Upper lobe of left lung (tissue), 6 donors: ENCODE measurements at regions not wholly inside any gene's neighbourhood (a gene's known extent, or its start where the extent isn't known, plus 50 kb on each side); places are given as distances from the start of the nearest gene placed in this dataset.
"Not testable (repeated sequence)": the region's sequence is repeated elsewhere in the genome, so short reads cannot be mapped to it uniquely, and the experiment has no call there.

ENCODE experiments used
- ATAC-seq, 2 donors: fragments of 200-7000 bp; cut with Tn5 transposase; one replicate each; pipeline ENCODE4 v1.9.1; 2022; ENCODE audit warnings: mild to moderate bottlenecking in 2 of 2, moderate library complexity in 2 of 2; ENCODE audit not compliant: low FRiP score in 2 of 2
- DNase-seq, 2 donors: peaks; one replicate each; pipeline ENCODE4 v3.0.0-alpha.2; 2019 to 2020
- H3K27ac ChIP-seq, 4 donors: fragments of 200-600 bp; sonication (generic); one replicate each; pipeline ENCODE4 v1.5.1; 2016 to 2019
- H3K27me3 ChIP-seq, 4 donors: fragments of 200-600 bp; sonication (generic); one replicate each; pipeline ENCODE4 v1.5.1; 2017 to 2019
- H3K36me3 ChIP-seq, 4 donors: fragments of 200-600 bp; sonication (generic); one replicate each; pipeline ENCODE4 v1.5.1; 2016 to 2019
- H3K4me1 ChIP-seq, 4 donors: fragments of 200-600 bp; sonication (generic); one replicate each; pipeline ENCODE4 v1.5.1; 2018 to 2019
- H3K4me3 ChIP-seq, 4 donors: fragments of 200-600 bp; sonication (generic); one replicate each; pipeline ENCODE4 v1.5.1; 2017 to 2019; ENCODE audit warnings: mild to moderate bottlenecking in 2 of 4, moderate library complexity in 1 of 4
- H3K9me3 ChIP-seq, 4 donors: fragments of 200-600 bp; sonication (generic); one replicate each; pipeline ENCODE4 v1.5.1; 2018 to 2019
- CTCF ChIP-seq, 6 experiments: fragments of 450-650 bp in 4 of 6; fragments of 200-600 bp in 2 of 6; sonication (generic) in 2 of 6; IDR thresholded peaks; one replicate each; pipeline ENCODE4 v1.5.1; 2016 to 2019; ENCODE audit warnings: antibody characterized with exemption in 6 of 6
- EP300 ChIP-seq, 4 donors: sonication (generic); formaldehyde crosslinking; IDR thresholded peaks; one replicate each; pipeline ENCODE4 v1.5.1; 2017; ENCODE audit warnings: antibody characterized with exemption in 4 of 4, control low read depth in 2 of 4
- POLR2A ChIP-seq, 4 donors: fragments of 450-650 bp; IDR thresholded peaks; one replicate each; pipeline ENCODE4 v1.5.1; 2016 to 2017; ENCODE audit warnings: antibody characterized with exemption in 4 of 4, mild to moderate bottlenecking in 2 of 4
- POLR2AphosphoS5 ChIP-seq, 2 donors: sonication (generic); formaldehyde crosslinking; IDR thresholded peaks; one replicate each; pipeline ENCODE4 v1.5.1; 2017; ENCODE audit warnings: antibody characterized with exemption in 2 of 2
- WGBS, 2 donors: methylation state at CpG; one replicate each; pipeline ENCODE4 v1.1.5; 2017 to 2018; 5-methylcytosine and 5-hydroxymethylcytosine counted together
- donor health status: DM: no; HTN: no; CAD: no; lungs with moderate emphysema.
- donor health status: DM: no; HTN: yes; CAD: no; lungs with severe emphysema.

- WGBS, 2 donors, result 86 to 90% methylated on average over 3 of the region's 3 CpGs
- Histone ChIP-seq H3K36me3 (no peaks in the 10 kb centered on the region), H3K27me3 (no peaks in the 10 kb centered on the region), H3K27ac (no peak overlapping the region), H3K4me1 (no peaks in the 10 kb centered on the region), H3K9me3 (no peaks in the 10 kb centered on the region), H3K4me3 (no peak overlapping the region)
- TF ChIP-seq POLR2A (IDR thresholded peaks at IDR 0.05), result no peak
- DNase-seq (no peak), ATAC-seq (no peak)
Observed at GRCh38 chr20:51126337-51126736, 103.4 kb upstream of the KCNG1 start.

- 64 to 69% methylated on average over 4 of the region's 4 CpGs for WGBS, 2 donors
- ATAC-seq, result no peak
- no peaks in the 10 kb centered on the region for H3K36me3 ChIP-seq
- no peaks in the 10 kb centered on the region for H3K9me3 ChIP-seq
- TF ChIP-seq EP300 (IDR thresholded peaks at IDR 0.05), result no peak
- no peak for TF ChIP-seq POLR2AphosphoS5 (IDR thresholded peaks at IDR 0.05)
- no peak for TF ChIP-seq POLR2A (IDR thresholded peaks at IDR 0.05)
- TF ChIP-seq CTCF (IDR thresholded peaks at IDR 0.05), result no peak
- no peak overlapping the region for H3K27ac ChIP-seq
- no peak overlapping the region for H3K4me3 ChIP-seq
- H3K27me3 ChIP-seq, result no peaks in the 10 kb centered on the region
- H3K4me1 ChIP-seq, result no peaks in the 10 kb centered on the region
- DNase-seq, result no peak
Observed at GRCh38 chr20:51125780-51126179, 102.9 kb upstream of the KCNG1 start.

GRCh38 chr20:51125105-51125504 lies 102.2 kb upstream of the KCNG1 start:
- Histone ChIP-seq H3K4me1 (no peaks in the 10 kb centered on the region), H3K9me3 (no peaks in the 10 kb centered on the region), H3K27ac (no peak overlapping the region), H3K4me3 (no peak overlapping the region), H3K36me3 (no peaks in the 10 kb centered on the region), H3K27me3 (no peaks in the 10 kb centered on the region)
- no peak for TF ChIP-seq POLR2AphosphoS5 (IDR thresholded peaks at IDR 0.05)
- TF ChIP-seq EP300 (IDR thresholded peaks at IDR 0.05), result no peak
- ATAC-seq, result no peak
- 73 to 80% methylated on average over 5 of the region's 5 CpGs for WGBS, 2 donors
- DNase-seq, result no peak

GRCh38 chr20:51123887-51124286 lies 101.0 kb upstream of the KCNG1 start:
- DNase-seq, H3K36me3 ChIP-seq, H3K4me3 ChIP-seq, ATAC-seq, H3K4me1 ChIP-seq, H3K9me3 ChIP-seq, H3K27me3 ChIP-seq, H3K27ac ChIP-seq: not testable (repeated sequence)
- 67 to 88% methylated on average over 1 of the region's 1 CpG for WGBS, 2 donors

- no peaks in the 10 kb centered on the region for H3K36me3 ChIP-seq
- H3K4me3 ChIP-seq, result no peak overlapping the region
- TF ChIP-seq POLR2A (IDR thresholded peaks at IDR 0.05), result no peak
- no peaks in the 10 kb centered on the region for H3K4me1 ChIP-seq
- no peak overlapping the region for H3K27ac ChIP-seq
- ATAC-seq (no peak), DNase-seq (no peak)
- no peaks in the 10 kb centered on the region for H3K9me3 ChIP-seq
- no peaks in the 10 kb centered on the region for H3K27me3 ChIP-seq
- WGBS, 2 donors, result 58 to 61% methylated on average over 7 of the region's 7 CpGs
Observed at GRCh38 chr20:51122931-51123658, 100.2 kb upstream of the KCNG1 start.

- DNase-seq (no peak), ATAC-seq (no peak)
- 45 to 47% methylated on average over 3 of the region's 3 CpGs for WGBS, 2 donors
- no peak for TF ChIP-seq CTCF (IDR thresholded peaks at IDR 0.05)
- no peak for TF ChIP-seq POLR2AphosphoS5 (IDR thresholded peaks at IDR 0.05)
- TF ChIP-seq EP300 (IDR thresholded peaks at IDR 0.05), result no peak
- TF ChIP-seq POLR2A (IDR thresholded peaks at IDR 0.05), result no peak
- Histone ChIP-seq H3K27ac (no peak overlapping the region), H3K4me1 (no peaks in the 10 kb centered on the region), H3K27me3 (no peaks in the 10 kb centered on the region), H3K36me3 (no peaks in the 10 kb centered on the region), H3K4me3 (no peak overlapping the region), H3K9me3 (no peaks in the 10 kb centered on the region)
Observed at GRCh38 chr20:51121901-51122412, 99.0 kb upstream of the KCNG1 start.

GRCh38 chr20:51121272-51121671 lies 98.4 kb upstream of the KCNG1 start:
- Histone ChIP-seq H3K27me3 (no peaks in the 10 kb centered on the region), H3K36me3 (no peaks in the 10 kb centered on the region), H3K4me3 (no peak overlapping the region), H3K4me1 (no peaks in the 10 kb centered on the region), H3K27ac (no peak overlapping the region), H3K9me3 (no peaks in the 10 kb centered on the region)
- WGBS, 2 donors, result 21 to 28% methylated on average over 6 of the region's 6 CpGs
- DNase-seq (no peak), ATAC-seq (no peak)
- TF ChIP-seq EP300 (IDR thresholded peaks at IDR 0.05) (no peak), POLR2A (IDR thresholded peaks at IDR 0.05) (no peak), POLR2AphosphoS5 (IDR thresholded peaks at IDR 0.05) (no peak), CTCF (IDR thresholded peaks at IDR 0.05) (no peak)
